SHP77 (cell line): ENCODE measurements at regions not wholly inside any gene's neighbourhood (a gene's known extent, or its start where the extent isn't known, plus 50 kb on each side); places are given as distances from the start of the nearest gene placed in this dataset.
"Not testable (repeated sequence)": the region's sequence is repeated elsewhere in the genome, so short reads cannot be mapped to it uniquely, and the experiment has no call there.

Source experiments
- DNase-seq, 2 experiments: peaks; one replicate each; lab custom pipeline; 2025; lab: John Stamatoyannopoulos, UW

- DNase-seq: no peak
Observed at GRCh38 chr5:171542525-171543140, 123.2 kb downstream of the FGF18 start.

- DNase-seq: no peak
Observed at GRCh38 chr5:171543148-171543815, 123.8 kb downstream of the FGF18 start.

DNA sequence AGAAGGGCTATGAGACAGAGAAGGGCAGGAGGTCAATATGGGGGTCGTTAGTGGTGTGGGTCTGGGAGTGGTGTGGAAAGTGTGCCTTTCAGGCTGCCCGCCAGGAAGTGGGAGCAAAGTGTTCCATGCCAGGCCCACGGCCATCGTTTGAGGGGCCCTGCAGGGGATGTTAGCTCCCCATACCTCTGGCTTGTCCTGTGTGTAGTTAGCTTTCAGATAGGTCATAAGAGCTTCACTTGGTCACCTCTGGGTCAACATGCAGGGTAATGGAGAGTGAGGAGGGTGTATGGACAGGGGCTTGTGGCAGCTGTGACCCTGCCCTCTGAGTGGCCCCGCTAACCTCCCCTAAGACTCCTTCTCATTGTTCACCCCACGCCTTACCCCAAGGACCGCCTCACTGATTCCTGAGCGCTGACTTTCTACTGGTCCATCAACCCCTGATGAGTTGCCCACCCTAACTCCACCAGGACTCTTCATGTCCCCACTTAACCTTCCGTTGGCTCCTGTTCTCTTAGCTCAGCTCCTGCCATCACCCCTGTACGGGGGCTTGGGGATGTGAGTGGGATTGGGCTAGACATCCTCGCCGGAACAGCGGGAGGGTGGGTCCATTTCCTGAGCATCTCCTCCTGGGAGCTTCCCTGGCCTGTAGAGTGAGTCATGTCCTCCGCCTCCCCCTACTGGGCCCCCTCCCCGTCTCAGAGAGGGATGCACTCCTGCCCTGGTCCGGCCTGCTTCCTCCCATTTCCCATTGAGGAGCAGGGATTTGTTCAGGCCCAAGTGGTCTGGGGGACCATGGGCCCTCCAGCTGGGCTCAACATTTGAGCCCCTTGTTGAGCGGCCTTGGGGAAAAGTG is 125.7 kb downstream of the FGF18 start:
- DNase-seq: no peak

GRCh38 chr5:171549274-171549673 is 129.8 kb downstream of the FGF18 start:
- DNase-seq: no peak

DNA sequence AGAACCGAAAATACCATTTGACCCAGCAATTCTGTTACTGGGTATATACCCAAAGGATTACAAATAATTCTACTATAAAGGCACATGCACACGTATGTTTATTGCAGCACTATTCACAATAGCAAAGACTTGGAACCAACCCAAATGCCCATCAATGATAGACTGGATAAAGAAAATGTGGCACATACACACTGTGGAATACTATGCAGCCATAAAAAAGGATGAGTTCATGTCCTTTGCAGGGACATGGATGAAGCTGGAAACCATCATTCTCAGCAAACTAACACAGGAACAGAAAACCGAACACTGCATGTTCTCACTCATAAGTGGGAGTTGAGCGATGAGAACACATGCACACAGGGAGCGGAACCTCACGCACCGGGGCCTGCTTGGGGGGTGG is 134.4 kb downstream of the FGF18 start:
- DNase-seq: not testable (repeated sequence)

DNA sequence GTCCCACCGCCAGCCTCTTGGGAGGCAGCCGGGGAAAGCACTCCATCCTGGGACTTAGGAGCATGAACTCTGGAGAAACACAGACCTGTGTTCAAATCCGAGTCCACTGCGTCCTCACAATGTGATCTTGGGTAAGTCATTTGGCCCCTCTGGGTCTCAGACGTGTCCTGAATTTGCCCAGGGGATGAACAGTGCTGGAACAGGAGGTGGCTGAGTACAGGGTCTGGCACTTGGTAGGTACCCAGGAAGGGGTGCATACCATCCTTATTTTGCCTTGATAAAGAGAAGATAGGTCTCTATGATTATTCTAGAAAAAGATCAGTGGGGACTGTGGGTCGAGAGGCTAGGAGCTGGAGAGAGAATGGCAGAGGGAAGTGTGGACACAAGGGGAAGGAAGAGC is 135.7 kb downstream of the FGF18 start:
- no peak for DNase-seq

- DNase-seq: no peak
Observed at GRCh38 chr5:171562822-171563221, 143.4 kb downstream of the FGF18 start.

GRCh38 chr5:171568389-171568788 is 148.9 kb downstream of the FGF18 start:
- no peak for DNase-seq

DNA sequence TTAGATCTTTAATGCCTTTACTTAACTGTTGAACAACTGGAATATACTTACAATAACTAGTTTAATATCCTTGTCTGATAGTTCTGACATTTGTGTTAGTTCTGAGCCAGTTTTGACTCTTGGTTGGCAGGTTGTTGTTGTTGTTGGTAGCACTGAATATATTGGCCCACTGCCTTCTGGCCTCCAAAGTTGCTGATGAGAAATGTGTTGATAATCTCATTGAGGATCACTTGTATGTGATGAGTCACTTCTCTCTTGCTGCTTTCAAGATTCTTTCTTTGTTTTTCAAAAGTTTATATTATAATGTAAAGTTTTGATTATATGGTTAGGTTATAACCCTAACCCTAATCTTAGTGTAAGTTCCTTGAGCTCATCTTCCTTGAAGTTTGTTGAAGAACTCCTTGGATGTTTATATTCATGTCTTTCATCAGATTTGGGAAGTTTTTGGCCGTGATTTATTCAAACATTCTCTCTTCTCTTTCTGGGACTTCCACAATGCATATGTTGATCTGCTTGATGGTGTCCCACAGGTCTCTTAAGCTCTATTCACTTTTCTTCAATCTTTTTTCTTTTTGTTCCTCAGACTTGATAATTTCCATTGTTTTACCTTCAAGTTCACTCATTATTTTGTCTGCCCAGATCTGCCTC is 149.7 kb downstream of the FGF18 start:
- no peak for DNase-seq

- DNase-seq: no peak
Observed at GRCh38 chr5:171570244-171570825, 150.9 kb downstream of the FGF18 start.

GRCh38 chr5:171571663-171572062 is 152.2 kb downstream of the FGF18 start:
- no peak for DNase-seq

DNA sequence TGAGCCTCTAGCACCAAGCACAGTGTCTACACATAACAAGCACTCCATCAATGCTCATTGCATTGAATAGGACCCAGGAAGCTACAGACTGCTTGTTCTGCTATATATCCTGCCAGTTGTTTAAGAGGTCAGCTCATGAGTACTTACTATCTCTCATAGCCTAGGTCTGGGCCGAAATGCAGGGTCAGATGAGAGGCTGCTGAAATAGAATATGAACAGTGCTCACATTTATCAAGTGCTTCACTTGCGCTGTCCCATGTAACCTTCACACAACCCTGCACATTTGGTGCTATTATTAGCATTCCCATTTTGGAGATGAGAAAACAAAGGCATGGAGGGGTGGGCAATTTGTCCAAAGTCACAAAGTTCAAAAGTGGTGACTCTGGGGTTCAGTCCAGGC is 153.6 kb downstream of the FGF18 start:
- DNase-seq: no peak

DNA sequence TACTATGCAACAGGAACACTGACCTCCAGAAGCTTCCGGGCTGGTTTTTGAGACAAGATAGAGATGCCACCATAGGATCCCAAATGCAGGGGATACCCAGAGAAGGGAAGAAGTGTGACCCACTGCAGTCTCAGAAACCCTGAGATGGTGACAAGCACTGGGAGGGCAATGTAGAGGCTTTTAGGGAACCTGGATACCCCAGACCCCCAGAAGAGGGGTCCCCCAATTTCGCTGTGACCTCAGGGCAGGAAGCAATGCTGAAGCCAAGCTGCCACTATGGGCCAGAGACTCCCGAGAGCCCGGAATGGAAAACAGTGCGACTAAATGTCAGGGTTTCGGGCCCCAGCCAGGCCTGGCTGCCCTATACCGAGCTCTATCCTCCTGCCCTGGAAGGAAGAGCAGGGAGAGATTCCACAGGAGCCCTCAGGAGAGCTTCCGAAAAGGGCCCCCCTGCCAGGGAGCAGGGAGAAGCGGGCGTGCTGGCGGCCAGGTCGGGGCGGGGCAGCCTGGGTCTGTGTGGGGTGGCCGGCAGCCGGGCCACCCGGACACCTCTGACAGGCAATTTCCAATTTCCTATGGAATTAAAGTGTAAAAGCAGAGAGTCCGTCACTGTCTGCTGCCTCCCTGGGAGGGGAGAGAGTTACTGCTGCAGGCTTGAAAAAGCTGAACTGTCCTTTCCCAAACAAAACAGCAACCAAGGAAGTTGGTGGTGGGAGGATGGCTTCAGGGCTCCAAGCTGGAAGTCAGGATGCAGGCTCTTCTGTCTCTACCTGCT is 154.2 kb downstream of the FGF18 start:
- no peak for DNase-seq

GRCh38 chr5:171574376-171574775 is 154.9 kb downstream of the FGF18 start:
- no peak for DNase-seq

DNA sequence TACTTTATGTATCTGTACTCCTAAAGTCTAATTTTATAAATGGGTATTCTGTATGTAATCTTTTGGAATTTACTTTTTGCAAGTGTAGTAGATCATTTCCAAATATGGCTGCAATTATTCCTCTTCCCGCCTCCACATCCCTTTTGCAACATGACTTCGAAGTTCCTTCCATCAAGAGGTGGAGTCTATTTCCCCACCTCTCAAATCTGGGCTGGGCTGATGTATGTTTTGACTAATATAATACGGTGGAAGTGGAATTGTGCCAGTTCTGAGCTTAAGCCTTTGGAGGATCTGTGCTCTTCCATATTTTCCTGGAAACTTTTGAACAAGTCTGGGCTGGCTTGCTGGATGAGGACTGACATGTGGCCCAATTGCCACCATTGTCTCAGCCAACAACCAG is 155.9 kb downstream of the FGF18 start:
- DNase-seq: no peak

DNA sequence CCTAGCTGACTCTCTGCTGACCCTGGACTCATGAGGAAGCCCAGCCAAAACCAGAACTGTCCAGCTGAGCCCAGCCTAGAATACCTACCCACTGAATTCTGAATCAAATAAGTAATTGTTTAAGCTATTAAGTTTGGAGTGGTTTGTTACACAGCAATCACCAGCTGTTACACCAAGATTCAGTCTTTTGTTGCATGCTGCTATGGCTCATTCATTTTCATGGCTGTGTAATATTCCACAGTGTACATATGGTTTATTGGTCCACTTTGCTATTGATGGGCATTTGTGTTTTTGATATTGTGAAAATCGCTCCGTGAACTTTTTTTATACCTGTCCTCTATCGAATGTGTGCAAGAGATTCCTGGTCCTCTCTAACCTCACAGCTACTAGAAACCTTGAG is 156.4 kb downstream of the FGF18 start:
- DNase-seq: no peak

- no peak for DNase-seq
Observed at GRCh38 chr5:171577042-171577758, 157.8 kb downstream of the FGF18 start.

DNA sequence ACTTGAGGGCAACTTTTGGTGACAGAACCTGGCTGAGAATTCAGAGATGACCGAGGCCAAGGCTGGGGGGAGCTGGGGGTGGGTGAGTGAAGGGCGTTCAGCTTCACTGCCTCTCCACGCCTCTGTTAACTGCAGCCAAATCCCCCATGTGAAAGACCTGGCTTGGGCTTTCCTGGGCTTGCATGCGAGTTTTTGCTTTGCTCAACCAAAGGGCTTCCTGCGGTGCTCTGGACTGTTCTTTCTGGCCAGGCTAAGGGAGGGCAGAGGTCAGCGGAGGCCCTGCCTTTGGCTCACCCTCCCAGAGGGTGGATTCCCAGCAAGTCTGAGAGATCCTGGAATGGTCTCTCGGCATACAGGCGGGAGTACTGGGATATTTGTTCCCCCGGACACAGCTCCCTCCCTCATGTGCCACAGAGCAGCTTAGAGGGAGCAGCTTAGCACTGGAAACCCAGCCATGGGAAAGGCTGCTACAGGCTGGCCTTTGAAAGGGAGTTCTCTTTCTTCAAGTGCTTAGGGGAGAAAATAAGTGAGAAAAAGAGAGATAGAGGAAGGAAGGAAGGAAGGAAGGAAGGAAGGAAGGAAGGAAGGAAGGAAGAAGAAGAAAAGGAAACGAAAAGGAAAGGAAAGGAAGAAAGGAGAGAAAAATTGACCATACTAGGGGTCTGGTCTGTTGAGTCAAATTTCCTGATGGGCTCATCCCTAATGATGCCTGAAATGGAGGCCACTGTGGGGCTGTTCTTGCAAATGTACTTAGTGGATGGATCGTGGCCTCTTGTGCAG is 158.8 kb downstream of the FGF18 start:
- DNase-seq: no peak

DNA sequence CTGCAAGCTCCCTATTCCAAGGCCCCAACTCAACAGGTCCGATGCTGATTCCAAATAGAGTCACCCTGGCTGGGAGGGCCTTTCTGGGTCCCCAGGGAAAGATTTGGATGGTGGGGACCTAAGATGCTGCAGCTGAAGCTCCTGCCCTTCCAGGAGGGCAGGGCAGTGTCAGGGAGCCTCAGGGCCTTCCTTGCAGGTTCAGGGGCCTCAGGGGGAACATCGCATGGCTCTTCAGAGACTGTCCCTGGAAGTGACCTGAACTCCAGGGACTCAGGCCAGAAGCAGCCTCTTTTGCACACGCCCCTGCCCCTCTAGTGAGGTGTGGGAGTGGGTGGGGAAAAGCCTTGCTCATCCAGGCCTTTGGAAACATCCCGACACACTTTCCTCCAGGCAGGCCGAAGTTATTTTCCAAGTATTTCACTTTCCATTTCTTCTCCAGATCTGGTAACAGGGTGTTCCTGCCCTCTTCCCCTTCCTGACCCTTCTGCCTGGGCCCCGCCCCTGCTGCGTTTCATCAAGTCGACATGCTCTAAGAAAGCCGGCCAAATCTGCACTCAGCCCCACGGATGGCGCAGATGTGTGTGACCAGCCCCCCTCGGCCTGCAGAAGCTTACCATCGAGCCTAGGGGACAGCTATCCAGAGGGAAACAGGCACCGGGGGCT is 159.5 kb downstream of the FGF18 start:
- DNase-seq: no peak
